ENCODE measurements at regions not wholly inside any gene's neighbourhood (a gene's known extent, or its start where the extent isn't known, plus 50 kb on each side); places are given as distances from the start of the nearest gene placed in this dataset.

- TF ChIP-seq USF2 (CRISPR knock-in tag; IDR thresholded peaks at IDR 0.05) (no peak), HDAC6 (IDR thresholded peaks at IDR 0.05; ENCODE audit: low read depth, low read length) (no peak), EHMT2 (IDR thresholded peaks at IDR 0.05) (no peak)
Measured at GRCh38 chr18:47458483-47458882, 207.0 kb upstream of the SKOR2 start.

Measured in K562 (cell line).